HFFc6 (cell line): ENCODE measurements at regions not wholly inside any gene's neighbourhood (a gene's known extent, or its start where the extent isn't known, plus 50 kb on each side); places are given as distances from the start of the nearest gene placed in this dataset.

Experiments
- DNase-seq: peaks from one replicate; pipeline ENCODE4 v3.0.0-alpha.2; 2018
- H3K27ac Mint-ChIP-seq: 2 replicates; pipeline ENCODE4 v1.8.0; 2020; ENCODE audit warnings: mild to moderate bottlenecking, mixed read lengths
- H3K27me3 Mint-ChIP-seq: 2 replicates; pipeline ENCODE4 v1.8.0; 2021; ENCODE audit warnings: mild to moderate bottlenecking, moderate library complexity, mixed read lengths; ENCODE audit not compliant: insufficient read depth
- H3K36me3 Mint-ChIP-seq: 2 replicates; pipeline ENCODE4 v1.8.0; 2021; ENCODE audit warnings: low read depth, mixed read lengths
- H3K4me1 Mint-ChIP-seq: 2 replicates; pipeline ENCODE4 v1.8.0; 2020; ENCODE audit warnings: low read depth, mixed read lengths
- H3K4me3 Mint-ChIP-seq: 2 replicates; pipeline ENCODE4 v1.8.0; 2020; ENCODE audit warnings: mild to moderate bottlenecking, moderate library complexity, mixed read lengths
- H3K9me3 Mint-ChIP-seq: 2 replicates; pipeline ENCODE4 v1.8.0; 2020; ENCODE audit warnings: mild to moderate bottlenecking, mixed read lengths
- TF ChIP-seq, protein P1 (sequence below): fragments of 200-600 bp; sonication (generic); IDR thresholded peaks from 2 replicates; pipeline ENCODE4 v1.5.0; 2021; ENCODE audit warnings: antibody characterized with exemption, mild to moderate bottlenecking

DNA sequence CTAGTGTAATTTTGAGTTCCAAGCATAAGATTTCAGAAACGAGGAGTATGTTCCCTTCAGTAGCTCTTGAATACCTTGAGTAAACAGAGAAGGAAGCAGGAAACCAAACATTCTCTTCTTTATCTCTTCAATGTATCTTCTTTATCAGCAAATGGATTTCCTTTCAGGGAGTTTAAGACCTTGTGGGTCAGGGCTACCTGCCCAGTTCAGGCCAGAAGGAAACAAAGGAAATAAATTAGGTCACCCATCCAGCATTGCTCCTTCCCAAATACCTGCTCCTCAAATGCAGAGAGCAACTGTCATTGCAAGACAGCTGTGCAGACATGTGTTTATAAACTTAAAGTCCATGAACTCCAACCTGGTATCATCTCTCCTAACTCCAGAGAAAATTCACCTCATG is 130.1 kb upstream of the SOD1 start:
- DNase-seq: no peak
- no peaks in the 10 kb centered on the region for H3K4me1 Mint-ChIP-seq
- H3K27ac Mint-ChIP-seq: no peak overlapping the region
- H3K4me3 Mint-ChIP-seq: no peak overlapping the region
- H3K36me3 Mint-ChIP-seq: no peaks in the 10 kb centered on the region
- TF ChIP-seq, protein P1, sequence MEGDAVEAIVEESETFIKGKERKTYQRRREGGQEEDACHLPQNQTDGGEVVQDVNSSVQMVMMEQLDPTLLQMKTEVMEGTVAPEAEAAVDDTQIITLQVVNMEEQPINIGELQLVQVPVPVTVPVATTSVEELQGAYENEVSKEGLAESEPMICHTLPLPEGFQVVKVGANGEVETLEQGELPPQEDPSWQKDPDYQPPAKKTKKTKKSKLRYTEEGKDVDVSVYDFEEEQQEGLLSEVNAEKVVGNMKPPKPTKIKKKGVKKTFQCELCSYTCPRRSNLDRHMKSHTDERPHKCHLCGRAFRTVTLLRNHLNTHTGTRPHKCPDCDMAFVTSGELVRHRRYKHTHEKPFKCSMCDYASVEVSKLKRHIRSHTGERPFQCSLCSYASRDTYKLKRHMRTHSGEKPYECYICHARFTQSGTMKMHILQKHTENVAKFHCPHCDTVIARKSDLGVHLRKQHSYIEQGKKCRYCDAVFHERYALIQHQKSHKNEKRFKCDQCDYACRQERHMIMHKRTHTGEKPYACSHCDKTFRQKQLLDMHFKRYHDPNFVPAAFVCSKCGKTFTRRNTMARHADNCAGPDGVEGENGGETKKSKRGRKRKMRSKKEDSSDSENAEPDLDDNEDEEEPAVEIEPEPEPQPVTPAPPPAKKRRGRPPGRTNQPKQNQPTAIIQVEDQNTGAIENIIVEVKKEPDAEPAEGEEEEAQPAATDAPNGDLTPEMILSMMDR: no peak
- no peaks in the 10 kb centered on the region; the same call in none of the 2 replicates for H3K27me3 Mint-ChIP-seq
- H3K9me3 Mint-ChIP-seq: peaks cover 46% of the 10 kb centered on the region

DNA sequence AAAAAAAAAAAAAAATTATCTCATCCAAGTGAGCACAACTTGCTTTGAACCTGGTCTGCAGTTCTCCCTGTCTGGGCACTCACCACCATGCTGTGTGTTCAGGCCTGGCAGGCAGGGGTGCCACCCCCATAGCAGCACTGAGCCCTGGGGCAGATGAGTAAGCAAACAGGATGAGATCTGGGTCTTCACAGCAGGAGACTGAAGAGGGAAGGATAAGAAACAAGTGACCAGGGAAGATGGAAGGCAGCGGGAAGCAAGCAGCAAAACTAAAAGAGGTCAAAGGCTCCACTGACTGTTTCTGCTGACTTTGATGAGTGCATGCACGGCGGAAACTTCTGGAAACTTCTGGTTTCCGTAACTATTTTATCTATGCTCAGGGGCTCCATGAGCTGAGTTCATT is 133.5 kb upstream of the SOD1 start:
- no peaks in the 10 kb centered on the region for H3K4me1 Mint-ChIP-seq
- TF ChIP-seq, protein P1: no peak

DNA sequence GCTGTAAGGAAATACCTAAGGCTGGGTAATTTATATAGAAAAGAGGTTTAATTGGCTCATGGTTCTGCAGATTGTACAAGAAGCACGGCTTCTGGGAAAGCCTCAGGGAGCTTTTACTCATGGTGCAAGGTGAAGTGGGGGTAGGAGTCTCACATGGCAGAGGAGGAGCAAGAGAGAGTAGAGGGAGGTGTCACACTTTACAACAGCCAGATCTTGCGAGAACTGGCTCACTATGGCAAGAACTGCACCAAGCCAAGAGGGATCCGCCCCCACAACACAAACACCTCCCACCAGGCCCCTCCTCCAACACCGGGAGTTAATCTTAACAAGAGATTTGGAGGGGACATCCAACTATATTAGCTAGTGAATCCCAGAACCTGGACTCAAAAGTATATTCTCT is 135.4 kb upstream of the SOD1 start:
- peaks cover 3% of the 10 kb centered on the region for H3K27me3 Mint-ChIP-seq
- no peaks in the 10 kb centered on the region for H3K36me3 Mint-ChIP-seq
- H3K9me3 Mint-ChIP-seq: peaks cover 42% of the 10 kb centered on the region
- TF ChIP-seq, protein P1: no peak
- H3K4me1 Mint-ChIP-seq: no peaks in the 10 kb centered on the region
- DNase-seq: no peak
- H3K4me3 Mint-ChIP-seq: no peak overlapping the region
- no peak overlapping the region for H3K27ac Mint-ChIP-seq

More for the DNA sequence above, 133.5 kb upstream of the SOD1 start:
- Mint-ChIP-seq H3K27ac (no peak overlapping the region), H3K36me3 (no peaks in the 10 kb centered on the region), H3K4me3 (no peak overlapping the region), H3K9me3 (peaks cover 51% of the 10 kb centered on the region), H3K27me3 (peaks cover 3% of the 10 kb centered on the region)
- DNase-seq: no peak

DNA sequence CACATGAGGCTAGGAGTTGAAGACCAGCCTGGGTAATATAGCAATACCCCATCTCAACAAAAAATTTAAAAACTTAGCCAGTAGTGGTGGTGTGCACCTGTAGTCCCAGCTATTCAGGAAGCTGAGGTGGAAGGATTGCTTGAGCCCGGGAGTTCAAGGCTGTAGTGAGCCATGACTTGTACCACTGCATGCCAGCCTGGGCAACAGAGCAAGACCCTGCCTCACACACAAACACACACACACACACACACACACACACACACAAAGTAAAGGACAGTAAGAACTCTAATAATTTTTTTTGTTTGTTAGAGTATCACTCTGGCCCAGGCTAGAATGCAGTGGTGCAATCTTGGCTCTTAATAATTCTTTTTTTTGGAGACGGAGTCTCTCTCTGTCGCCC is 138.0 kb upstream of the SOD1 start:
- Mint-ChIP-seq H3K9me3 (peaks cover 44% of the 10 kb centered on the region), H3K27ac (no peak overlapping the region), H3K36me3 (no peaks in the 10 kb centered on the region), H3K4me1 (no peaks in the 10 kb centered on the region), H3K4me3 (no peak overlapping the region), H3K27me3 (peaks cover 3% of the 10 kb centered on the region; the same call in 1 of the 2 replicates)
- no peak for DNase-seq
- TF ChIP-seq, protein P1: no peak

DNA sequence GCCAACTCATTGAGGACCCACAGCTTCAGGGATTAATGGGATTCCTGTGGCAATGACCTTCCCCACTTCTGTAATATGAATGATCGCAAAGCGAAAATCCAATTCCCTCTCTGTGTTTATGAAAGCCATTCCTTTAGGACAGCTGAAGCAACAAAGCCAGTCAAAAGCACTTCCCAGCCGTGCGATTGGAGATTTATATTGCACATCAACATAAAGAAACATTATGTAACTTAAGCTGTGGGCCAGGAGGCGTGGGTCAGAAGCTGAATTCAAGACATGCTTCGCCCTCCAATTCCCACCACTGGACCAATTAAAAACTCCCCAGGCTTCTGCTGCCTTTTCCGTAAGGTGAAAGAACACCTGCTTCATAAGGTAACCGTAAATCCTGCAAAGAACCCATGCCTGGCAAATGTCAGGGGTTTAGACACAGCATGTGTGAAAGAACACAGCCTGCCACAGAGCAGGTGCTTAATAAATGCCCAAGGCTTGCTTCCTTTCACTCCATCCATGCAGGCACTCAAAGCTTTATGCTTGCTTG is 138.9 kb upstream of the SOD1 start:
- Mint-ChIP-seq H3K36me3 (no peaks in the 10 kb centered on the region), H3K9me3 (peaks cover 40% of the 10 kb centered on the region), H3K27ac (no peak overlapping the region), H3K4me1 (no peaks in the 10 kb centered on the region), H3K27me3 (peaks cover 3% of the 10 kb centered on the region; the same call in 1 of the 2 replicates), H3K4me3 (no peak overlapping the region)
- TF ChIP-seq, protein P1: no peak
- DNase-seq: no peak
